CD4-positive, alpha-beta T cell treated with Interleukin-10 for 1 hour (primary cell): ENCODE measurements at regions not wholly inside any gene's neighbourhood (a gene's known extent, or its start where the extent isn't known, plus 50 kb on each side); places are given as distances from the start of the nearest gene placed in this dataset.

Experiments used
- DNase-seq: peaks from one replicate; pipeline ENCODE4 v3.0.0-alpha.2; 2020

DNA sequence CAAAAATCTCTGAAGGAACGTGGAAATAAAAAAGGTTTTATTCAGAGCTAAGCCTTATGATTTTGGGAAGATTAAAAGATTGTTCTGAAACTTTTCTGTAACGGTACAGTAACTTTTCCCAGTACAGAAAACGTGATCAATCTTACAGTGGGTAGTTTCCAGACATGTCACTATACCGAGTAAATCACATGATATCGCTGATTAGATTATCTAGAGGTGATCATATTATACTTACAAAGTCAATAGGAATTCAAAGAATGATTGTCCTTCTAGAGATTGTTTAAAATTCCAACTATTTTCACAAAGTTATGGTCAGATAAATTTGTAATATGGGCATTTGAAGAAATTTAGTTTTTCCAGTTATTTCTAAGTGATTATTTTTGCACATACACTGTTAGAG is 736.0 kb upstream of the GRM7 start:
- no peak for DNase-seq

DNA sequence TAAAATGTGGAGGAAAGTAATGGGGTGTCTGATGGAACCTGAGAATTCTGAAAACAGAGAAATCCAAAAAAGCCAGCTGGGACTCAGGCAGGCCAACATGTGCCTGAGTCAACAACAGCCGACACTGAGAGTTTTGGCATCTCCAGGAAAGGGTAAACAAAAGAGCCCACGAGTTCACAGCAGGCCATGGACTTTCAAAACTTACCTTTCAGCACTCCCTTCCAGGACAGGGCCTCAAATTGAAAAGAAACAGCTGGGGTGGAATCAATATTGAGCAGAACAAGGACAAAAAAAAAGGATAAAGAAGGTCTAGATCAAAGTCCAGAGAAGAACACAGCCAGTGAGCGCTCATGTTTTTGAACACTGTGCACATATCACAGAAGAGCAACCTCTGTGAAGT is 735.4 kb upstream of the GRM7 start:
- DNase-seq, result no peak

DNA sequence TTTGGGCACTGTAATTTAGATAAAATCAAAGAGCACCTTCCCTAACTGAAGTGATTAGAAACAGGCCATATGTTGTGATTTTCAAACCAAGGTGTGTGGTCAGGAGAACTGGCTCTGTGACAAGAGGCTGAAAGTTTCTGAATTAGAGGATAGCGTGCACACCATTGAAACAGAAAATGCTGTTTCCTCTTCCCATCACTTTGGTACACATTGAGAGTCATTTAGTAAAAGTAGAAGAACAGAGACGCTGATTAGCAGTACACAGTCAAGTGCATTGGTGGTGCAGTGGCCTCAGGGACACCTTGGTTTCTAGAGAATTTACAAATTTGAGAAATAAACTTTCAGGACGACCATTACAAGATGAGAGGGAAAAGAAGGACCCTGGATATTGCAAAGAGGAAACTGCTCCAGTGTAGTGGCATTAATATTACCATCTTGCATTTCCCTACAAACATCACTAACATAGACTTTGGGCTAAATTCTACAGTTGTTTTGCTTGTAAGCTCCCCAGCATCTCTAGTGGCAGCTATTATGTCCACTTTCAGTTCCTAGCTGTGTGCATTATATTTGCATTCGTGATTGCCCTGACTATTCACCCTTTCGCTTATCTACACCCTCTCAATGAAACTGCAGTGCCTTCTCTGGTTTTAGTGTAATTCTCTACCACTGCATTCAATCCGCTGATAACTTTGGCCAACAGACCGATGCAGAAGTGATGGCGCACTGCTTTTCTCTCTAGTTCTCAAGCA is 728.1 kb upstream of the GRM7 start:
- DNase-seq, result no peak

GRCh38 chr3:6142707-6143106 is 718.2 kb upstream of the GRM7 start:
- DNase-seq, result no peak

DNA sequence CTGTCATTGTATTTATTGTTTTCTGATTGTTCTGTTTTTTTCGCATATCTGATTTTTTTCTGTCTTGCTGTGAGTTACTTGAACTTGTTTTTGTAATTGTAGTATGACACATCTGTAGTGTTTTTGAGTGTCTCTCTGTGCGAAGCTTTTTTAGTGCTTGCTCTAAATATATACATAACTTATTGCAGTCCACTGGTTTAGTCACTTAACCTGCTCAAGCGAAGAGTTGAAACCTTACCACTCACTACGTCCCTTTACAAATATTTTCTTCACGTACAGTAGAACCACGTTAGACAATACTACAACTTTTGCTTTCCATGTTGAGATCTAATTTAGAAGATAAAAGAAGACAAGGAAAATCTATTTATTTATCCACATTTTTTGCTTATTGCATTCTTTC is 713.0 kb upstream of the GRM7 start:
- DNase-seq, result no peak

DNA sequence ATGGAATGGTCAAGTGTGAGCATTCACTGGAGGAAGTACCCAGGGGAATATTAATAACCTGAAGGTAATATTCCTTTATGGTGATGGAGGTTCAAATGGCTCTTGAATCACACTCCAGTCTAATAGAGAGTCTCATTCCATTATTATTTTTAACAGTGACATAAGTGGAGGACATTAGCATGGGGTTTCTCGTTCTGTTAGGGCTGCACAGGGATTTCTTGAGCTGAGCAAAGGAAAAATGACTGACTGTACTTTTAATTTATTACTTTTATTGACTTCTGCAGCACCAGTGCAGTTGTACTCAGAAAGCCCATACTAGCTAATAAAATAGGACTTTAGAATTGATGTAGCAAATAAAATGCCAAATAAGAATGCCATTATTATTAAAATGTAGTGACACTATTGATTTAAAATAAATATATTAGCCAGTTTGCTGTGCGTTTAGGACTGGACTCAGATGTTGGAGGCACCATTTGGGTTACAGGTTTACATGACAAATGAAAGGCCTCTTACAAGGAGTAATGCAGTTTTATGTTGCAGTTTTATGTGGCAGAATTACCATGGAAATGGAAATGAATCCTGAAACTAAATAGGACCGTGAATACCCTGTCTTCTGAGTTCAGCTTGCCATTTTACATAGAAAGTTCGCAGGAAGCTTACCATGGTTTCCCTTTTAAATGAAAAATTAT is 705.1 kb upstream of the GRM7 start:
- DNase-seq, result no peak

DNA sequence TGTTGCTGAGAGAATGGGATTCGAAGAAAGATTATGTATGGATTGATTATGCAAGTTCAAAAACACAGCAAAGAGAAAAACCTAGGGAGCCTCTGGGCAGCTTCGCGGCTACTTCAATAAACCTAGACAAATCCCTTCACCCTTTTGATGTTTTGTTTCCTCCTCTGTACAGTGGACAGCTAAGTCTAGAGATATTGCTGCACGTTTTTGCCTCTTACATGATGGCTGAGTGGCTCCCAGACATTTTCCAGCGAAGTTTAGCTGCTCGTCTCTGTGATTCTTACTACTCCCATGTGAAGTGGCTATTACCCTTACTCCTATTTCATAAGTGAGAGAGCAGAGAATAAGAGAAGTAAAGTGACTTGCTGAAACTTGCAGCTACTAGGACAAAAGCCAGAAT is 695.0 kb upstream of the GRM7 start:
- DNase-seq, result no peak

DNA sequence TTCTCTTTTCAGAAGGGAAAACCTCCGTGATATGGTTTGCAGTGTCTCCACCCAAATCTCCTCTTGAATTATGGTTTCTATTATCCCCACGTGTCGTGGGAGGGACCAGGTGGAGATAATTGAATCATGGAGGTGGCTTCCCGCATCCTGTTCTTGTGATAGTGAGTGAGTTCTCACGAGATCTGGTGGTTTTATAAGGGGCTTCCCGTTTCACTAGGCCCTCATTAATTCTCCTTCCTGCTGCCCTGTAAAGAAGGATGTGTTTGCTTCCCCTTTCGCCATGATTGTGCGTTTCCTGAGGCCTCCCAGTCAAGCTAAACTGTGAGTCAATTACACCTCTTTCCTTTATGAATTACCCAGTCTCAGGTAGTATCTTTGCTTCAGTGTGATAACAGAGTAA is 692.7 kb upstream of the GRM7 start:
- DNase-seq, result no peak

GRCh38 chr3:6172871-6173642 is 687.9 kb upstream of the GRM7 start:
- DNase-seq, result no peak

- DNase-seq, result no peak
These were observed 683.5 kb upstream of the GRM7 start for GRCh38 chr3:6177417-6177816.

DNA sequence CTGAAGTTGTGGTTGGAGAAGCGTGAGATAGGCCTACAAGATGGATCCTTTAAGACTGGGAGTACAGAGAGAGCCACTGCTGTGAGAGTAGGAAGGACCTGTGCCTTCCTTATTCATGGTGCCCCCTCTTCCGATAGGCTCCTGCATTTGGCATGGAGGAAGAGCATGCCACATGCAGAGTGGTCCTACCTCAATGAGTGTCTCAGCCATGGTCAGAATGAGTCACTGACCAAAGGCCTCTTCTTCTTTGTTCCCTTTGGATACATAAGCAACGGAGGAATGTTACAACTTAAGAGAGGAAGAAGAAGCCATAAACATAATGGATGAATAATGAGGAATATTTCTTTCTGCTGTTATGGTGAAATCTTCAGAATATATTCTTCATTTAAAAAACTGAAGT is 681.2 kb upstream of the GRM7 start:
- no peak for DNase-seq

GRCh38 chr3:6180171-6180570 is 680.7 kb upstream of the GRM7 start:
- DNase-seq, result no peak

- DNase-seq, result no peak
These were observed 678.4 kb upstream of the GRM7 start for GRCh38 chr3:6182476-6182875.

DNA sequence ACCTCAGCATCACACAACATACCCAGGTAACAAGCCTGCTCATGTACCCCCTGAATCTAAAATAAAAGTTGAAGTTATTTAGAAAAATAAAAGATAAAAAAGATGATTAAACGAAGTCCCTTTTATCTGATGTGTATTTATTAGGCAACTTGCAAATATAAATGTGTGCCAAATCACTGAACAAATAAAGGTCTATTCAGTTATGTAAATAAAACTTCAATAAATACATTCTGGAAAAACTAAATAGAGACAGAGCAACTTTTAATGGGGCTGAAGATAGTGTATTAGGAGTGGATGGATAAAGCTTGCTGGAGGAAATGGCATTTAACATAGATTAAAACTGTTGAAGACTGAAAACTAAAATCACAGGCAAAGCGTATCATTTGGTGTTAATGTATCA is 678.0 kb upstream of the GRM7 start:
- DNase-seq, result no peak

GRCh38 chr3:6189384-6189783 is 671.5 kb upstream of the GRM7 start:
- DNase-seq, result no peak

DNA sequence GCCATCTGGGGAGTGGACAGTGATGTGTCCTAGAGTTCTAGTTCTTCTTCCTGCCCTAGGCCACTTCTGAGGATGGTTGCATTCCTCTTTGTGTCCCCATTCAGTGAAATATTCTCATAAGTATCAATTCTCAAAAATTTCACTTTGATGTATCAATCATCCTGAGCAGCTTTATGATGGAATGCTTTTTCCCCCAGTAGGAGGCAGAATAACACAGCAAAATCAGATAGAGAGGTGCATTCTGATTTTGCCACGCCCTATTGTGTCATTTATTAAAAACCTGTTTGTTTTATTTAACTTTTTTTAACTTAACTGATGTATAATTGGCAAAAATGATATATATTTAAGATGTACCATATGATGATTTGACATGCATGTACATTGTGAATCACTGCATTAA is 656.0 kb upstream of the GRM7 start:
- DNase-seq, result no peak

- no peak for DNase-seq
These were observed 644.5 kb upstream of the GRM7 start for GRCh38 chr3:6216135-6217026.

GRCh38 chr3:6220447-6220846 is 640.5 kb upstream of the GRM7 start:
- no peak for DNase-seq

DNA sequence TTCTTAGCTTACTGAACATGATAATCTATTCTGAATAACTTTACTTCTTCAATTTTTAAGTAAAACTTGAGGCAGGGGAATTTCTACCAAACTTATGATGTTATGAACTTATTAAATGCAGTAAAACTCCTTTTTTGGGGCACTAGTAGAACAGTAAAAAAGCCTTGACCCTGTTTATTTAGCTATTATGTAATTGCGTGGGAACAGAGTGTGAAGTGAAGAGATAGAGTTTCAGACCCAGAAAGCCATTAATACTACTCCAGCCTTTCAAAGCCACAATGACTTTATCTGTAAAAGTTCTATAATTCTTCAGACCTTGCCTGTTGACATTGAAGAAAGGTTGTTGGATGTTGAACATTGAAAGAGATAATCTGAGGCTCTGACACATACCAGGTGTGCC is 638.8 kb upstream of the GRM7 start:
- no peak for DNase-seq

GRCh38 chr3:6223572-6223971 is 637.3 kb upstream of the GRM7 start:
- no peak for DNase-seq

- DNase-seq, result no peak
These were observed 631.8 kb upstream of the GRM7 start for GRCh38 chr3:6228958-6229683.

DNA sequence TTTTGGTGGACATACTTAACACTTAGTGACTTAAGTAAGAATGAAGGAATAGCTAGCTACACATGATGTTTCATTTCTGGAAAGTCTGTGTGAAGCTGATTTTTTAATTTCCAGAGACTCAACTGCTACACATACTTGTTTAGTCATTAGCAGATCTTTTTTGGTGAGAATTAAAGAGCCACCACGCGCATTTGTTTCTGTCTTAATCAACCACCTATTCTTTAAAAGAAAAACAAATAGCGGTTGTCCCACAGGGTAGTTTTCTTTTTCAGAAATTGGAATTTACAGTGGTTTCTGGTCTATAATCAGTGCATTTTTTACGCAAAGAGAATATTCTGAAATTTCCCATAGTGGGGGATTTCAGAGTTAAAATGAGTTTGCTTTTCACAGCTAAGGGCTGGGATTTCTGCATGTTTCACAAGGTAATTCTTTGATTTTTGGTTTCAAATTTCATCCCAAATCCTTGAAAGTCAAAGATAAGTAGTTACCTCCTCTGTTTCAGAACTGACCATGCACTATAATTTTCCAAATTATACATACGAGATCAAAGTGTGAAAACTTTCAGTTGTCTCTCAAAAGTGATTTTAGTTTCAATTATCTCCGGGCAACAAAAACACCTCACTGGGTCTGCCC is 631.0 kb upstream of the GRM7 start:
- DNase-seq, result no peak
